Esophagus muscularis mucosa (tissue), 2 donors: ENCODE measurements at regions not wholly inside any gene's neighbourhood (a gene's known extent, or its start where the extent isn't known, plus 50 kb on each side); places are given as distances from the start of the nearest gene placed in this dataset.

ENCODE experiments used
- POLR2A ChIP-seq: fragments of 450-650 bp; IDR thresholded peaks from one replicate; pipeline ENCODE4 v1.6.1; 2017; ENCODE audit warnings: antibody characterized with exemption, moderate library complexity, mild to moderate bottlenecking, low read depth
- POLR2AphosphoS5 ChIP-seq, 2 donors: sonication (generic); formaldehyde crosslinking; IDR thresholded peaks; one replicate each; pipeline ENCODE4 v1.6.1; 2017; ENCODE audit warnings: antibody characterized with exemption in 2 of 2

DNA sequence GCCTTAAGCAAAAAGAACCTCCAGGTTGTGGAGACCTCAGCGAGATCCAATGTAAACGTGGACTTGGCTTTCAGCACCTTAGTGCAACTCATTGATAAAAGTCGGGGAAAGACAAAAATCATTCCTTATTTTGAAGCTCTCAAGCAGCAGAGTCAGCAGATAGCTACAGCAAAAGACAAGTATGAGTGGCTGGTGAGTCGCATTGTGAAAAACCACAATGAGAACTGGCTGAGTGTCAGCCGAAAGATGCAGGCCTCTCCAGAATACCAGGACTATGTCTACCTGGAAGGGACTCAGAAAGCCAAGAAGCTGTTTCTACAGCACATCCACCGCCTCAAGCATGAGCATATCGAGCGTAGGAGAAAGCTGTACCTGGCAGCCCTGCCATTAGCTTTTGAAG, 58.5 kb downstream of the ARHGAP35 start:
- TF ChIP-seq POLR2AphosphoS5 (IDR thresholded peaks at IDR 0.05), result no peak
- no peak for TF ChIP-seq POLR2A
